Fibroblast of the aortic adventitia (primary cell): ENCODE measurements at regions not wholly inside any gene's neighbourhood (a gene's known extent, or its start where the extent isn't known, plus 50 kb on each side); places are given as distances from the start of the nearest gene placed in this dataset.

ENCODE experiments used
- DNase-seq: peaks from one replicate; pipeline ENCODE4 v3.0.0-alpha.2; 2010; ENCODE audit warnings: low read depth
- H3K4me3 ChIP-seq: 2 replicates; pipeline ENCODE4 v1.5.1; 2011; ENCODE audit warnings: low read depth, mild to moderate bottlenecking, control low read depth, low read length, moderate library complexity
- CTCF ChIP-seq: IDR thresholded peaks from 2 replicates; pipeline ENCODE4 v1.5.1; 2011; ENCODE audit warnings: mild to moderate bottlenecking, low read length, control low read depth, inconsistent platforms; ENCODE audit not compliant: insufficient read depth

- DNase-seq = no peak
- H3K4me3 ChIP-seq = no peak overlapping the region
- no peak for TF ChIP-seq CTCF
Observed at GRCh38 chr6:10323018-10323417, 91.9 kb downstream of the TFAP2A start.

- no peak for DNase-seq
- no peak for TF ChIP-seq CTCF
Observed at GRCh38 chr6:10320291-10320690, 94.6 kb downstream of the TFAP2A start.

GRCh38 chr6:10316373-10316721 is 98.5 kb downstream of the TFAP2A start:
- no peak for TF ChIP-seq CTCF
- no peak overlapping the region for H3K4me3 ChIP-seq
- DNase-seq = peak; percentile 44

More at GRCh38 chr6:10320291-10320690, 94.6 kb downstream of the TFAP2A start:
- no peak overlapping the region for H3K4me3 ChIP-seq

- TF ChIP-seq CTCF = no peak
- H3K4me3 ChIP-seq = no peak overlapping the region
- no peak for DNase-seq
Observed at GRCh38 chr6:10315658-10316372, 99.1 kb downstream of the TFAP2A start.

- H3K4me3 ChIP-seq = no peak overlapping the region
- no peak for DNase-seq
- TF ChIP-seq CTCF = no peak
Observed at GRCh38 chr6:10315034-10315433, 99.8 kb downstream of the TFAP2A start.

GRCh38 chr6:10314163-10314955 is 100.5 kb downstream of the TFAP2A start:
- no peak for DNase-seq

More at GRCh38 chr6:10314163-10314955, 100.5 kb downstream of the TFAP2A start:
- H3K4me3 ChIP-seq = no peak overlapping the region
- no peak for TF ChIP-seq CTCF
